OCI-LY3 (cell line): ENCODE measurements at regions not wholly inside any gene's neighbourhood (a gene's known extent, or its start where the extent isn't known, plus 50 kb on each side); places are given as distances from the start of the nearest gene placed in this dataset.

Experiments
- H2AFZ ChIP-seq: fragments of 200-600, 300-600 bp; shearing (Covaris generic); 2 replicates; pipeline ENCODE4 v1.6.0; 2014; ENCODE audit warnings: antibody characterized with exemption, low read depth, low read length
- H3K27ac ChIP-seq: fragments of 200-600, 300-600 bp; sonication (generic); 2 replicates; pipeline ENCODE4 v1.5.1; 2014; ENCODE audit warnings: mild to moderate bottlenecking, low read length, moderate library complexity, mixed read lengths
- H3K27me3 ChIP-seq: fragments of 200-600, 300-600 bp; sonication (generic); 2 replicates; pipeline ENCODE4 v1.6.1; 2014; ENCODE audit warnings: low read depth, low read length, mixed read lengths
- H3K36me3 ChIP-seq: fragments of 200-600, 300-600 bp; sonication (generic); replicated peaks from 2 replicates; pipeline ENCODE3; 2014; ENCODE audit warnings: low read depth, low read length, mixed read lengths
- H3K4me1 ChIP-seq: fragments of 300-600, 200-600 bp; sonication (generic); 2 replicates; pipeline ENCODE4 v1.6.1; 2014; ENCODE audit warnings: low read length, mixed read lengths
- H3K4me2 ChIP-seq: fragments of 200-600, 300-600 bp; sonication (generic); 2 replicates; pipeline ENCODE4 v1.6.1; 2014; ENCODE audit warnings: low read length, mixed read lengths
- H3K4me3 ChIP-seq: fragments of 300-600, 200-600 bp; sonication (generic); 2 replicates; pipeline ENCODE4 v1.5.1; 2014; ENCODE audit warnings: antibody characterized with exemption, mild to moderate bottlenecking, low read length, moderate library complexity
- H3K79me2 ChIP-seq: fragments of 300-600, 200-600 bp; shearing (Covaris generic); 2 replicates; pipeline ENCODE4 v1.6.1; 2014; ENCODE audit warnings: mild to moderate bottlenecking, low read length, mixed read lengths
- H3K9ac ChIP-seq: fragments of 300-600, 200-600 bp; shearing (Covaris generic); 2 replicates; pipeline ENCODE4 v1.6.0; 2014; ENCODE audit warnings: mild to moderate bottlenecking, low read length, moderate library complexity
- H3K9me3 ChIP-seq: fragments of 200-600, 300-600 bp; shearing (Covaris generic); 2 replicates; pipeline ENCODE4 v1.6.1; 2014; ENCODE audit warnings: low read length, mixed read lengths; ENCODE audit not compliant: insufficient read depth
- H4K20me1 ChIP-seq: fragments of 200-600, 300-600 bp; sonication (generic); 2 replicates; pipeline ENCODE4 v1.6.1; 2016; ENCODE audit warnings: low read length, mixed read lengths; ENCODE audit not compliant: insufficient read depth
- CTCF ChIP-seq: fragments of 200-600, 300-600 bp; sonication (generic); IDR thresholded peaks from 2 replicates; pipeline ENCODE4 v1.5.1; 2014; ENCODE audit warnings: antibody characterized with exemption, low read length, low read depth
- EZH2phosphoT487 ChIP-seq: fragments of 200-600 bp; shearing (Covaris generic); IDR thresholded peaks from 2 replicates; pipeline ENCODE4 v1.6.1; 2018; ENCODE audit warnings: antibody characterized with exemption, mixed run types, low read depth

GRCh38 chr5:174195517-174195916 is 150.0 kb downstream of the NSG2 start:
- Histone ChIP-seq H2AFZ (no peak overlapping the region), H3K27ac (no peak overlapping the region), H4K20me1 (no peaks in the 10 kb centered on the region), H3K4me3 (no peak overlapping the region), H3K27me3 (peaks cover 23% of the 10 kb centered on the region; the same call in 1 of the 2 replicates), H3K4me2 (no peak overlapping the region), H3K36me3 (no peaks in the 10 kb centered on the region), H3K9me3 (no peaks in the 10 kb centered on the region), H3K4me1 (no peaks in the 10 kb centered on the region), H3K79me2 (no peaks in the 10 kb centered on the region), H3K9ac (no peak overlapping the region)
- TF ChIP-seq CTCF, result no peak
- no peak for TF ChIP-seq EZH2phosphoT487

- Histone ChIP-seq H3K9ac (no peak overlapping the region), H3K36me3 (no peaks in the 10 kb centered on the region), H3K4me2 (no peak overlapping the region), H3K4me1 (no peaks in the 10 kb centered on the region), H3K4me3 (no peak overlapping the region), H3K27ac (no peak overlapping the region), H4K20me1 (no peaks in the 10 kb centered on the region), H3K79me2 (no peaks in the 10 kb centered on the region), H3K9me3 (no peaks in the 10 kb centered on the region), H3K27me3 (peaks cover 26% of the 10 kb centered on the region), H2AFZ (no peak overlapping the region)
- TF ChIP-seq CTCF (no peak), EZH2phosphoT487 (no peak)
These were observed 152.4 kb downstream of the NSG2 start for GRCh38 chr5:174197929-174198328.

- Histone ChIP-seq H3K4me2 (no peak overlapping the region), H3K79me2 (no peaks in the 10 kb centered on the region), H2AFZ (no peak overlapping the region), H3K27me3 (peaks cover 19% of the 10 kb centered on the region), H4K20me1 (no peaks in the 10 kb centered on the region), H3K9me3 (no peaks in the 10 kb centered on the region), H3K4me3 (no peak overlapping the region), H3K9ac (no peak overlapping the region), H3K36me3 (no peaks in the 10 kb centered on the region), H3K4me1 (no peaks in the 10 kb centered on the region), H3K27ac (no peak overlapping the region)
- no peak for TF ChIP-seq CTCF
These were observed 153.0 kb downstream of the NSG2 start for GRCh38 chr5:174198541-174198940.

GRCh38 chr5:174202996-174203395 is 157.5 kb downstream of the NSG2 start:
- no peak overlapping the region for H3K27ac ChIP-seq

More at GRCh38 chr5:174202996-174203395, 157.5 kb downstream of the NSG2 start:
- H4K20me1 ChIP-seq, result no peaks in the 10 kb centered on the region
- H2AFZ ChIP-seq, result no peak overlapping the region
- no peaks in the 10 kb centered on the region for H3K4me1 ChIP-seq
- H3K36me3 ChIP-seq, result no peaks in the 10 kb centered on the region
- no peaks in the 10 kb centered on the region for H3K9me3 ChIP-seq
- TF ChIP-seq EZH2phosphoT487, result no peak
- TF ChIP-seq CTCF, result no peak
- H3K4me3 ChIP-seq, result no peak overlapping the region
- no peak overlapping the region for H3K9ac ChIP-seq
- H3K4me2 ChIP-seq, result no peak overlapping the region
- H3K79me2 ChIP-seq, result no peaks in the 10 kb centered on the region
- peaks cover 17% of the 10 kb centered on the region for H3K27me3 ChIP-seq
